BE2C (cell line): ENCODE measurements at regions not wholly inside any gene's neighbourhood (a gene's known extent, or its start where the extent isn't known, plus 50 kb on each side); places are given as distances from the start of the nearest gene placed in this dataset.

Experiments used
- DNase-seq: peaks from one replicate; pipeline ENCODE4 v3.0.0-alpha.2; 2020
- H3K27me3 ChIP-seq: fragments of 250-450 bp; sonication (Bioruptor Pico); 2 replicates; pipeline ENCODE4 v1.5.1; 2020; ENCODE audit warnings: mild to moderate bottlenecking
- H3K36me3 ChIP-seq: fragments of 250-450 bp; sonication (Bioruptor Pico); 2 replicates; pipeline ENCODE4 v1.5.1; 2020; ENCODE audit warnings: mild to moderate bottlenecking
- H3K4me1 ChIP-seq: fragments of 250-450 bp; sonication (Bioruptor Pico); 2 replicates; pipeline ENCODE4 v1.5.1; 2020
- H3K4me3 ChIP-seq: 2 replicates; pipeline ENCODE4 v1.5.1; 2011; ENCODE audit warnings: low read depth, low read length
- H3K9me3 ChIP-seq: fragments of 250-450 bp; sonication (Bioruptor Pico); 2 replicates; pipeline ENCODE4 v1.5.1; 2020
- CTCF ChIP-seq: IDR thresholded peaks from 2 replicates; pipeline ENCODE4 v1.5.1; 2012; ENCODE audit warnings: mild to moderate bottlenecking, low read depth, low read length

GRCh38 chr11:81756864-81757595 lies 976.6 kb downstream of the FAM181B start:
- no peak for DNase-seq
- no peaks in the 10 kb centered on the region for H3K9me3 ChIP-seq
- no peak for TF ChIP-seq CTCF

GRCh38 chr11:81749245-81749644 lies 984.4 kb downstream of the FAM181B start:
- Histone ChIP-seq H3K27me3 (no peaks in the 10 kb centered on the region), H3K4me1 (no peaks in the 10 kb centered on the region), H3K9me3 (no peaks in the 10 kb centered on the region), H3K4me3 (no peak overlapping the region), H3K36me3 (no peaks in the 10 kb centered on the region)
- DNase-seq = no peak
- no peak for TF ChIP-seq CTCF

More at GRCh38 chr11:81756864-81757595, 976.6 kb downstream of the FAM181B start:
- Histone ChIP-seq H3K4me1 (no peaks in the 10 kb centered on the region), H3K36me3 (no peaks in the 10 kb centered on the region), H3K27me3 (no peaks in the 10 kb centered on the region), H3K4me3 (no peak overlapping the region)

DNA sequence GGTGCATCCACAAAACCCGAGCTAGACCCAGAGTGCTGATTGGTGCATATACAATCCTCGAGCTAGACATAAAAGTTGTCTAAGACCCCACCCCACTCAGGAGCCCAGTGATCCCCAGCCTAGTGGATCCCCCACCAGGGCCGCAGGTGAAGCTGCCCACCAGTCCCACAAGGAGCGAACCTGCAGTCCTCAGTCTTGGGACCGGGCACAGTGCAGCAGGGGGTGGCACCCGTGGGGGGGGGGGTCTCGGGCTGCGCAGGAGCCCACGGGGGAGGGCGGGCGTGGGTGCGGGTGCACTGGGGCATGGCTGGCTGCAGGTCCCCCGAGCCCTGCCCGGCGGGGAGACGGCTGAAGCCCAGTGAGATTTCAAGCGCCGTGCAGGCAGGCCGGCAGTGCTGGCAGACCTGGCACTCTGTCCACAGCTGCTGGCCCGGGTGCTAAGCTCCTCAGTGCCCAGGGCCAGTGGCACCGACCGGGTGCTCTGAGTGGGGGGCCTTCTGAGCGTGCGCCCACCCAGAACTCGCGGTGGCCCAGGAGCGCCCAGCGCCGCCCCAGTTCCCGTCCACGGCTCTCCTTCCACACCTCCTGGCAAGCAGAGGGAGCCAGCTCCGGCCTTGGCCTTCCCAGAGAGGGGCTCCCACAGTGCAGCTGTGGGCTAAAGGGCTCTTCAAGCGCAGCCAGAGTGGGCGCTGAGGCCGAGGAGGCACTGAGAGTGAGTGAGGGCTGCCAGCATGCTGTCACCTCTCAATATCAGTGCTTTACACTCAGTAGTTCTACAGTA lies 989.1 kb downstream of the FAM181B start:
- Histone ChIP-seq H3K36me3 (no peaks in the 10 kb centered on the region), H3K9me3 (no peaks in the 10 kb centered on the region), H3K4me3 (no peak overlapping the region), H3K27me3 (no peaks in the 10 kb centered on the region), H3K4me1 (no peaks in the 10 kb centered on the region)
- no peak for TF ChIP-seq CTCF
- DNase-seq = no peak

- Histone ChIP-seq H3K9me3 (no peaks in the 10 kb centered on the region; the same call in 1 of the 2 replicates), H3K4me1 (no peaks in the 10 kb centered on the region), H3K4me3 (no peak overlapping the region), H3K27me3 (no peaks in the 10 kb centered on the region), H3K36me3 (no peaks in the 10 kb centered on the region)
- DNase-seq = no peak
- no peak for TF ChIP-seq CTCF
These were observed 1008.0 kb downstream of the FAM181B start for GRCh38 chr11:81725701-81726100.

DNA sequence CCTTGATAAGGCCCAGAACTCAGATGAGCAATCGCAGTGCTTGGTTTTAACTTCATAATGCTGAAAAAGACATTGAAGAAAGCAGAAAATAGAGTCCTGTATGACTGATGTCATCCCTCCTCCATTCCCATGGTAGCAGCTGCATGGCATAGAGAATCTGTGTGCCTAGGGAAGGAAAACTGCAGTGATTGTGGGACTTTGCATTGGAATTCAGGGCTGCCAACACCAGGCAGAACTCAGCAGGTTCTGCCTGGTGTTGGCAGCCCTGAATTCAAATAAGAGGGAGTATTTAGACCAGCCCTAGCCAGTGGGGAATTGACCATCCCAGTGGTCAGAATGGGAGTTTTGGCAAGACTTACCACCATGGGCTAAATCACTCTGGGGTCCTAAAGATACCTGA lies 1016.0 kb downstream of the FAM181B start:
- no peaks in the 10 kb centered on the region for H3K4me1 ChIP-seq
- DNase-seq = no peak
- no peaks in the 10 kb centered on the region for H3K36me3 ChIP-seq
- H3K9me3 ChIP-seq = no peaks in the 10 kb centered on the region
- no peak for TF ChIP-seq CTCF
- no peaks in the 10 kb centered on the region for H3K27me3 ChIP-seq
- no peak overlapping the region for H3K4me3 ChIP-seq

GRCh38 chr11:81707881-81708280 lies 1025.8 kb downstream of the FAM181B start:
- no peaks in the 10 kb centered on the region for H3K36me3 ChIP-seq
- no peak for DNase-seq
- H3K27me3 ChIP-seq = no peaks in the 10 kb centered on the region

More at GRCh38 chr11:81707881-81708280, 1025.8 kb downstream of the FAM181B start:
- Histone ChIP-seq H3K4me3 (no peak overlapping the region), H3K9me3 (no peaks in the 10 kb centered on the region), H3K4me1 (no peaks in the 10 kb centered on the region)
- TF ChIP-seq CTCF = peak; percentile 12; the same call in 1 of the 2 replicates
